MV-4-11 (cell line): ENCODE measurements at regions not wholly inside any gene's neighbourhood (a gene's known extent, or its start where the extent isn't known, plus 50 kb on each side); places are given as distances from the start of the nearest gene placed in this dataset.
A peak's percentile ranks its signal among the peaks of the same experiment; 100 is the strongest.
"Not testable (repeated sequence)": the region's sequence is repeated elsewhere in the genome, so short reads cannot be mapped to it uniquely, and the experiment has no call there.

ENCODE experiments used
- DNase-seq: peaks from one replicate; lab custom pipeline; 2025; lab: John Stamatoyannopoulos, UW

DNA sequence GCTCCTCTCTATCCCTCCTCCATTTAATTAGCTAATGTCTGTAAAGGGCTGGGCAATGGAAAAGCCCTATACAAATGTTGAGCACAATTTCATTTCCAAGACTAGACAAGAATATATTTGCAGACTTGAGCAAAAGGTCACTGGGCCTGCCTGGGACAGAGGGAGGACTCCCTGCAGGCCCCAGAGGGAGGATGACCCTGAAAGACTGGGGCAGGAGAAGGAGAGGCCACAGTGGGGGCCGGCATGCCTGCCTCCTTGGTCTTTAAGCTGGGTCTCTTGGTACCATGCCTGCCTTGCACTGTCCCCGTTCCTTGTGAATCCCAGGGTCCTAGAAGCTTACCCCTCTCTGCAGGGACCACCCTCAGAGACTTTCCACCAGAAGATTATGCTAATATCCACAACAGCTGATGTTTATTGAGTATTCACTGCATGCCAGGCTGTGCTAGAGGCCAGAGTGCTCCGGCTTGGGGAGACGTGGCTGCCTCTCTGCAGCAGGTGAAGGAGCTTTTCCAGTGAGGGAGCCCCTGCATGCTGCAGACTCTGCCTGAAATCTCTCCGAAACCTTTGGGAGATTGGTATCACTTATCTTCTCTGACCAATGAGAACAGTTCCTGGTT, 72.7 kb upstream of the HSPA9 start:
- no peak for DNase-seq

GRCh38 chr5:138647261-138647788, 72.1 kb upstream of the HSPA9 start:
- no peak for DNase-seq

GRCh38 chr5:138646671-138647070, 71.5 kb upstream of the HSPA9 start:
- no peak for DNase-seq

- no peak for DNase-seq
These were observed 70.8 kb upstream of the HSPA9 start for GRCh38 chr5:138645778-138646575.

DNA sequence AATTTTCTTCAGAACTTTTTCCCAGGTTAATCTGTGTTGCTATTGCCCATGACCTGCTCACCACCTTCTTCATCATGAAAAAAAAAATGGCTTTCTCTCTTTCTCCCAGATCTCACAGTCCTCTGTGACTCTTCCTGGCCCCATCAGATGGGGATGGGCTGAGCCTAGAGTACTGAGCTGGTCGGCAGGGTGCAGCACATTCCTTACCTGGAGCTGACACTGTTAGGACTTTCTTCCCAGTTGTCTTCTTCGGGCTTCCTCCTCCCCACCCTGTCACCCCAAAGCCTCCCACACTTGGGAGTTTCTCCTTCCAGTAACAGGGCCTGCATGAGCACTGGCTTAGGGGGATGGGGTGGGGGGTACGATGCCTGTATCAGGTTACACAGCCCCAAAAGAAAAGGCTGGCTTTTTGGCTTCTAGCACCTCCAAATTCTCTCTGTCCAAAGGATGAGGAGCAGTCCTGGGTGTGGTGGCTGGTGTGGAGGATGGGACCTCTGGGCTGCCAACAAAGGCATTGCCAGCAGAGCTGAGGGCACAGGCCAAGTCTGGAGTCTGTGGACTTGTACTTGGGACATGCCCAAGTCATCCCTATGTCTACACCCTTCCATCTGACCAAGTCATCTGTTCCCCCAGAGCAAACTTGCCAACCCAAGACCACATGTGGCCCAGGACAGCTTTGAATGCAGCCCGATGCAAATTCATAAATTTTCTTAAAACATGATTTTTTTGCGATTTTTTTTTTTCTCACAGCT, 68.0 kb upstream of the HSPA9 start:
- no peak for DNase-seq

DNA sequence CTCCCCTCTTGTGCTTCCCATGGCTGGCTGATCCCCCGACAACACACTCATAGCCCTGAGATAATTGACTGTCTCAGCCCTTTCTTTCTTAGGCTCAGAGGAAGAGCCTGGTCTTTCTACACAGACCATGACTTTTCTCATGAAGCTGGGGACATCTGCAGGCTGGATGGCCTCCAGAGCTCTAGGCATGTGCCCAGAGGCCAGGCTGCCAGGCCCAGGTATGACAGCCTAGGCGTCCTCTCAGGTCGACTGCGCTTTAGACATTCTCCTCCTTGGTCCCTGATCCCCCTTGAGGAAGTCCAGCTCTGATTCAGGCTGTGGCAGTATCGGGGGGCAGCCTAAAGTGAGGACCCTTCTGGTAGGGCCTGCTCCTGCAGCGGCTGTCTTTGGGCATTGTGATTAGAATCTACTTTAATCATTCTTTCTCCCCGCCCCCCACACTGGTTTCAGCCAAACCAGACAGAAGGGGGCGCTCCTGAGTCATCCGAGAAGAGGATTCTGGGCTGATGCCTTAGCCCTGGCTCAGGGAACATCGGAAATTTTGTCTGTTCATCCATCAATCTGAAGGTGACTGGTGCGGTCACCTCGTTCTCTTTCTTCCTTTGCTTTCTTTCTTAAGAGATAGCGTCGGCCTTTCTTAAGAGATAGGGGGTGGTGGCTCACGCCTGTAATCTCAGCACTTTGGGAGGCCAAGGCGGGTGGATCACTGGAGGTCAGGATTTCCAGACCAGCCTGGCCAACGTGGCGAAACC, 66.5 kb upstream of the HSPA9 start:
- peak; percentile 60 for DNase-seq

GRCh38 chr5:138640646-138641254, 65.5 kb upstream of the HSPA9 start:
- DNase-seq: no peak

GRCh38 chr5:138640138-138640537, 64.9 kb upstream of the HSPA9 start:
- DNase-seq: no peak

DNA sequence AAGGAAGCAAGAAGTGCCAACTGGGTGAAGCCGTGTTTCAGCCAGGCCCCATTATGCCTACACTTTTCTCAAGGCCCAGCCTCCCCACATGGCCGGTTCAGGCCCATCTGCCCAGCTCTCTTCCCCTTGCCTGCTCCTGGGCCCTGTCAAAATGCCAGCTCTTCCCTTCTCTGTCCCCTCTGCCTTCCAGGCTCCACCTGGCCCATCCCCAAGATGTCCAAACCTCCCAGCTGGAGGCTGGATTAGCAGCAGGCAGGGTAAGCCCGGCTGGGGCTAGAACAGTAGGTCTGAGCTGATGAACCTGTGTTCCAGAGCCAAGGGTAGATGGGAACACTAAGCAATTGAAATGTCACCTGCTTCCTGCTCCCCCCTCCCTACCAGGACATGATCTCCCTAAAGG, 64.1 kb upstream of the HSPA9 start:
- DNase-seq: no peak

DNA sequence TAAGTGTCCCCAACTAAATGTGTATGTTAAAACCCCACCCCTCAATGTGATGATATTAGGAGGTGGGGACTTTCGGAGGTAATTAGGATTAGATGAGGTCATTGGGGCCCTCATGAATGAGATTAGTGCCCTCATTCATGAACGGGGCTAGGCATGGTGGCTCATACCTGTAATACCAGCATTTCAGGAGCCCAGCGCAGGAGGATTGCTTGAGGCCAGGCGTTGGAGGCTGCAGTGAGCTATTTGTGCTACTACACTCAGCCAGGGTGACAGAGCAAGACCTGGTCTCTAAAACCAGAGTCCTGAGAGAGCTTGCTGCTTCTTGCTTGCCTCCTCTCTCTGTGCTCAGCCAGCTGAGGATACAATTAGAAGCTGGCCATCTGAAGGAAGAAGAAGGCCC, 62.1 kb upstream of the HSPA9 start:
- DNase-seq: no peak

GRCh38 chr5:138636398-138636944, 61.3 kb upstream of the HSPA9 start:
- DNase-seq: no peak

DNA sequence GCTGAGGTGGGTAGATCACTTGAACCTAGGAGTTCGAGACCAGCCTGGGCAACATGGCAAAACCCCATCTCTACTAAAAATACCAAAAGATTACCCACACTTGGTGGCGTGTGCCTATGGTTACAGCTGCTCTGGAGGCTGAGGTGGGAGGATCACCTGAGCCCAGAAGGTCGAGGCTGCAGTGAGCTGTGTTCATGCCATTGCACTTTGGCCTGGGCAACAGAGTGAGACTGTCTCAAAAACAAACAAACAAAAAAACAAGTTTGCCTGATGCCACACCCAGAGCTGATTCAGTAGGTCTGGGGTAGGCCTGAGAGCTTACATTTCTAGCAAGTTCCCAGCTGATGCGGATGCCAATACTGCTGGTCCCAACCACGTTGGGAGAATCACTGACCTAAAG, 60.5 kb upstream of the HSPA9 start:
- DNase-seq: no peak

GRCh38 chr5:138635265-138635664, 60.1 kb upstream of the HSPA9 start:
- no peak for DNase-seq

- not testable (repeated sequence) for DNase-seq
These were observed 59.6 kb upstream of the HSPA9 start for GRCh38 chr5:138634804-138635203.

GRCh38 chr5:138632900-138633489, 57.8 kb upstream of the HSPA9 start:
- peak; percentile 74 for DNase-seq

GRCh38 chr5:138631096-138631928, 56.1 kb upstream of the HSPA9 start:
- no peak for DNase-seq

DNA sequence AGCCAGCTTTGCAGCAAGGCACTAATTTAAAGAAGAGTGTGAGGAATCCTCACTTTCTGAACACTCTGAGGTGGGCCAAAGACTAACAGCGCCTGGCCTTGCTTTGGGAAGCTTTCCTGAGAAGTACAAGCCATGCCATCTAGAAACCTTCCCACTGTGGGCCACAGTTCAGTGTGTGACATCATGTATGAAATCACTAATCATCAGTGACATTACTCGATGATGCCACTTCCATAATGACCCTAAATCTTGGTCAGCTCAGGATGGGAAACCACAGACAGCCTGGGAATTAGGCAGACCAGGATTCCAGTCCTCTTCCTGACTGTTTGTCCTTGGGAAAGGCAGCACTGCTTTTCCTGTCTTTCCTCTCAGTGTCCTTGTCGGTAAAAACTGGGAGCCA, 54.2 kb upstream of the HSPA9 start:
- no peak for DNase-seq

- no peak for DNase-seq
These were observed 51.2 kb upstream of the HSPA9 start for GRCh38 chr5:138626333-138626944.

DNA sequence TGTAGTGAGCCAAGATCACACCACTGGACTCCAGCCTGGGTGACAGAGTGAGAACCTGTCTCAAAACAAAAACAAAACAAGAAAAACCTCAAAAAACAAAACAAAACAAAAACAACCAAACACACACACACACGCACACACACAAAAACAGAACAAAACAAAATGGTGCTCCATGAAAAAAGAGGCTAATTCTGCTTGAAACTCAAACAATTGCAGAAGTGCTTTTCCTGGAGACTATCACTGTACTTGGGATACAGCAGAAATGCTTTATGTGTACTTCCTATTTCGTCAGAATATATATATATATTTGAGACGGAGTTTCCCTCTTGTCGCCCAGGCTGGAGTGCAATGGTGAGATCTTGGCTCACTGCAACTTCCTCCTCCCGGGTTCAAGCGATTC, 49.9 kb upstream of the HSPA9 start:
- peak; percentile 76 for DNase-seq
